ENCODE measurements at regions not wholly inside any gene's neighbourhood (a gene's known extent, or its start where the extent isn't known, plus 50 kb on each side); places are given as distances from the start of the nearest gene placed in this dataset.

DNA sequence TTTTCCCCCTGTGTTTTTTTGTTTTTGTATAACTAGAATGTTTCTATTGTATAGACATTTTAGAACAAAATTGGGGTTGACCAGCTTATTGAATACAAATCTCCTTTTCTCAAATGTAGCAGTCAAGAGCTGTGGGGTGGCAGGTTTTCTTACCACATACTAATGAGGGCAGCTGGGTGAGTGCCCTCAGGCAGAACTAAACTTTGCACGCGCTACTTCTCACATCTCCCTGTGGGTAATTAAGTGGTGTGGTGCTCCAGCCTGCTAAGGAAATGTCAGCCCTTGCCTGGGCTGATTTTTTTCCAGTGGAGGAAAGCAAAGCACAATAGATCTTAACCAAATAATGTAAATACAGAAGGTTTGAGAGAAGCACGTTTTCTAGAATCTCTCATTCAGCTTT is 717.6 kb upstream of the TENM3 start:
- TF ChIP-seq POLR2A (IDR thresholded peaks at IDR 0.05) (no peak), POLR2AphosphoS5 (IDR thresholded peaks at IDR 0.05) (no peak)
- TF ChIP-seq, protein P1, sequence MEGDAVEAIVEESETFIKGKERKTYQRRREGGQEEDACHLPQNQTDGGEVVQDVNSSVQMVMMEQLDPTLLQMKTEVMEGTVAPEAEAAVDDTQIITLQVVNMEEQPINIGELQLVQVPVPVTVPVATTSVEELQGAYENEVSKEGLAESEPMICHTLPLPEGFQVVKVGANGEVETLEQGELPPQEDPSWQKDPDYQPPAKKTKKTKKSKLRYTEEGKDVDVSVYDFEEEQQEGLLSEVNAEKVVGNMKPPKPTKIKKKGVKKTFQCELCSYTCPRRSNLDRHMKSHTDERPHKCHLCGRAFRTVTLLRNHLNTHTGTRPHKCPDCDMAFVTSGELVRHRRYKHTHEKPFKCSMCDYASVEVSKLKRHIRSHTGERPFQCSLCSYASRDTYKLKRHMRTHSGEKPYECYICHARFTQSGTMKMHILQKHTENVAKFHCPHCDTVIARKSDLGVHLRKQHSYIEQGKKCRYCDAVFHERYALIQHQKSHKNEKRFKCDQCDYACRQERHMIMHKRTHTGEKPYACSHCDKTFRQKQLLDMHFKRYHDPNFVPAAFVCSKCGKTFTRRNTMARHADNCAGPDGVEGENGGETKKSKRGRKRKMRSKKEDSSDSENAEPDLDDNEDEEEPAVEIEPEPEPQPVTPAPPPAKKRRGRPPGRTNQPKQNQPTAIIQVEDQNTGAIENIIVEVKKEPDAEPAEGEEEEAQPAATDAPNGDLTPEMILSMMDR (IDR thresholded peaks at IDR 0.05): no peak
